HCT116 (cell line): ENCODE measurements at regions not wholly inside any gene's neighbourhood (a gene's known extent, or its start where the extent isn't known, plus 50 kb on each side); places are given as distances from the start of the nearest gene placed in this dataset.

Source experiments
- ATAC-seq: fragments of 200-7000 bp; cut with Tn5 transposase; 2 replicates; pipeline ENCODE4 v1.9.1; 2020; ENCODE audit warnings: mild to moderate bottlenecking, moderate library complexity
- BruUV-seq: library from RNA; stranded (reverse); fragments of 400-500 nt; replicated peaks from 2 replicates; lab custom pipeline; 2021; lab: Mats Ljungman, UMichigan
- CTCF ChIA-PET: fragments of 300-600 bp; sonication (Branson Sonifier 250); formaldehyde crosslinking; loops from one replicate; lab custom pipeline; 2021; ENCODE audit warnings: antibody characterized with exemption; lab: Charles Lee
- POLR2A ChIA-PET: fragments of 300-600, 350-600 bp; sonication (Branson Sonifier 250); formaldehyde crosslinking; loops from one replicate; lab custom pipeline; 2021; ENCODE audit warnings: antibody characterized with exemption; lab: Charles Lee
- RAD21 ChIA-PET, 2 experiments: fragments of 300-600 bp; sonication (Branson Sonifier 250); formaldehyde crosslinking; loops; one replicate each; lab custom pipeline; 2023; ENCODE audit warnings: low total read pairs in 2 of 2; ENCODE audit not compliant: uncharacterized antibody in 2 of 2, unreplicated experiment in 2 of 2, low non-redundant PET in 1 of 2; lab: Charles Lee
- DNase-seq: peaks from one replicate; pipeline ENCODE4 v3.0.0-alpha.2; 2010; ENCODE audit warnings: low read depth, low spot score
- H2AFZ ChIP-seq: fragments of 200-600 bp; shearing (Covaris generic), sonication (generic); 2 replicates; pipeline ENCODE4 v1.6.1; 2017; ENCODE audit warnings: low read depth, mixed run types, mixed read lengths, antibody characterized with exemption, low read length; ENCODE audit not compliant: poor library complexity, severe bottlenecking
- H3K27ac ChIP-seq: 2 replicates; pipeline ENCODE4 v1.5.1; 2012; ENCODE audit warnings: low read depth, low read length
- H3K27me3 ChIP-seq: fragments of 200-600 bp; sonication (generic); 2 replicates; pipeline ENCODE4 v1.6.1; 2016; ENCODE audit warnings: mixed run types, low read length, mixed read lengths; ENCODE audit not compliant: insufficient read depth
- H3K36me3 ChIP-seq, 2 experiments: fragments of 200-500 bp in 1 of 2; fragments of 200-600 bp in 1 of 2; sonication (Bioruptor generic) in 1 of 2; sonication (generic) in 1 of 2; 2 replicates each; pipeline versions ENCODE4 v1.5.1 to v1.6.1; 2014 to 2016; ENCODE audit warnings: low read length in 2 of 2, inconsistent platforms in 1 of 2, mixed read lengths in 1 of 2, mixed run types in 1 of 2; ENCODE audit not compliant: insufficient read depth in 2 of 2, control insufficient read depth in 1 of 2
- H3K4me1 ChIP-seq, 2 experiments: fragments of 200-600 bp in 1 of 2; sonication (generic) in 1 of 2; 2 replicates each; pipeline versions ENCODE4 v1.5.1 to v1.6.1; 2012 to 2017; ENCODE audit warnings: low read length in 2 of 2, inconsistent platforms in 1 of 2, mild to moderate bottlenecking in 1 of 2, mixed read lengths in 1 of 2, mixed run types in 1 of 2, moderate library complexity in 1 of 2; ENCODE audit not compliant: insufficient read depth in 2 of 2, control insufficient read depth in 1 of 2
- H3K4me2 ChIP-seq: fragments of 200-600 bp; sonication (generic); 2 replicates; pipeline ENCODE4 v1.6.1; 2017; ENCODE audit warnings: mixed run types, low read length, mixed read lengths
- H3K4me3 ChIP-seq, 2 experiments: fragments of 200-600 bp in 1 of 2; sonication (generic) in 1 of 2; replicated peaks in 1 of 2; 2 replicates each; pipeline ENCODE4 v1.5.1; 2011 to 2016; ENCODE audit warnings: low read length in 2 of 2, control low read depth in 1 of 2, low read depth in 1 of 2, mild to moderate bottlenecking in 1 of 2, mixed read lengths in 1 of 2, mixed run types in 1 of 2
- H3K79me2 ChIP-seq: fragments of 200-600 bp; sonication (generic); 2 replicates; pipeline ENCODE4 v1.6.1; 2017; ENCODE audit warnings: mild to moderate bottlenecking, mixed run types, low read length, moderate library complexity, mixed read lengths; ENCODE audit not compliant: insufficient read depth
- H3K9ac ChIP-seq: fragments of 200-600 bp; sonication (generic); 2 replicates; pipeline ENCODE4 v1.6.1; 2016; ENCODE audit warnings: low read length, mixed read lengths
- H3K9me2 ChIP-seq: fragments of 200-600 bp; sonication (generic), shearing (Covaris generic); 2 replicates; pipeline ENCODE4 v1.6.1; 2017; ENCODE audit warnings: mixed run types, mild to moderate bottlenecking, moderate library complexity; ENCODE audit not compliant: insufficient read depth
- H3K9me3 ChIP-seq, 2 experiments: fragments of 200-500 bp in 1 of 2; fragments of 200-600 bp in 1 of 2; sonication (Bioruptor generic) in 1 of 2; sonication (generic) in 1 of 2; 2 replicates each; pipeline ENCODE4 v1.6.1; 2014 to 2017; ENCODE audit warnings: low read length in 2 of 2, mixed read lengths in 2 of 2, inconsistent platforms in 1 of 2, low read depth in 1 of 2, mild to moderate bottlenecking in 1 of 2, mixed run types in 1 of 2, moderate library complexity in 1 of 2; ENCODE audit not compliant: control insufficient read depth in 1 of 2, insufficient read depth in 1 of 2
- H4K20me1 ChIP-seq: fragments of 200-600 bp; sonication (generic), shearing (Covaris generic); 2 replicates; pipeline ENCODE4 v1.6.1; 2017; ENCODE audit warnings: mixed run types, mild to moderate bottlenecking, moderate library complexity; ENCODE audit not compliant: insufficient read depth
- EGR1 ChIP-seq: IDR thresholded peaks from 2 replicates; pipeline ENCODE4 v1.6.1; 2012; ENCODE audit warnings: low read depth
- ELF1 ChIP-seq: IDR thresholded peaks from 2 replicates; pipeline ENCODE4 v1.6.1; 2012; ENCODE audit warnings: low read depth, borderline replicate concordance
- EZH2phosphoT487 ChIP-seq: fragments of 200-600 bp; IDR thresholded peaks from 2 replicates; pipeline ENCODE4 v1.6.1; 2018; ENCODE audit warnings: antibody characterized with exemption, borderline replicate concordance
- FOSL1 ChIP-seq: IDR thresholded peaks from 2 replicates; pipeline ENCODE4 v1.6.1; 2012; ENCODE audit warnings: low read depth
- JUND ChIP-seq: IDR thresholded peaks from 2 replicates; pipeline ENCODE4 v1.6.1; 2012
- POLR2A ChIP-seq: IDR thresholded peaks from 2 replicates; pipeline ENCODE4 v1.7.0; 2011; ENCODE audit warnings: borderline replicate concordance; ENCODE audit not compliant: insufficient read depth, insufficient read length; ENCODE audit errors: extremely low read depth
- POLR2AphosphoS5 ChIP-seq: IDR thresholded peaks from 2 replicates; pipeline ENCODE4 v1.6.1; 2011; ENCODE audit warnings: mild to moderate bottlenecking, low read depth, low read length, moderate library complexity
- RAD21 ChIP-seq: IDR thresholded peaks from 2 replicates; pipeline ENCODE4 v1.6.1; 2012; ENCODE audit warnings: low read depth, mild to moderate bottlenecking
- SRF ChIP-seq: IDR thresholded peaks from 2 replicates; pipeline ENCODE4 v1.6.1; 2012; ENCODE audit warnings: low read depth
- TCF7L2 ChIP-seq: IDR thresholded peaks from 2 replicates; pipeline ENCODE4 v1.7.0; 2011; ENCODE audit warnings: borderline replicate concordance, inconsistent platforms; ENCODE audit not compliant: insufficient read depth, insufficient read length; ENCODE audit errors: extremely low read depth
- ZNF274 ChIP-seq: fragments of 200-500 bp; sonication (Bioruptor generic); IDR thresholded peaks from 2 replicates; pipeline ENCODE4 v1.6.1; 2014; ENCODE audit warnings: mild to moderate bottlenecking, low read depth, low read length, inconsistent platforms
- intact Hi-C: fragments of 100-400 bp; cut with micrococcal nuclease; formaldehyde crosslinking; loops from 2 replicates; pipeline ENCODE4 v1.10.0; 2022
- TF ChIP-seq, protein P1 (sequence below): IDR thresholded peaks from 2 replicates; pipeline ENCODE4 v1.6.1; 2011; ENCODE audit warnings: mild to moderate bottlenecking, low read length, moderate library complexity; ENCODE audit not compliant: insufficient replicate concordance; ENCODE audit errors: extremely low read depth
- TF ChIP-seq, protein P2 (sequence below): IDR thresholded peaks from 2 replicates; pipeline ENCODE4 v1.6.1; 2012; ENCODE audit warnings: low read depth

DNA sequence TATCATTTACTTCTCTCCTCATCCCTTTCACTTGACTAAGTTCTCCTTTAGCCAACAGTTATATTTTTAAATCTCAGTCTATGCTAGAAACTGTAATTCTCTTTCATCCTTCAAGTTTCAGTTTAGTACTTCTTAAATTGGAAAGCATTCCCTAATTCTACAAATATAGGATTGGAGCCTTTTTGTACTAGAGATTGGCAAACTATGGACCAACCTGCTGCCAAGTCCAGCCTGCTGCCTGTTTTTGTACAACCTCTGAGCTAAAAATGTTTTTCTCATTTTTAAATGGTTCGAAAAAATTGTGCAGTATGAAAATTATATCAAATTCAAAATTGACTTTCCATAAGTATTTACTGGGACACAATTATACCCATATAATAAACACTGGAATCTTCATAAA is 1381.5 kb upstream of the SPRY2 start:
- H3K9me2 ChIP-seq = no peaks in the 10 kb centered on the region
- intact Hi-C loops = no loop called here
- no peaks in the 10 kb centered on the region for H4K20me1 ChIP-seq
- RAD21 ChIA-PET = no interaction called here
- H3K4me1 ChIP-seq = no peaks in the 10 kb centered on the region
- H3K9ac ChIP-seq = no peak overlapping the region
- H3K79me2 ChIP-seq = no peaks in the 10 kb centered on the region
- H3K4me2 ChIP-seq = no peak overlapping the region
- BruUV-seq = no TSS peak
- H3K27ac ChIP-seq = no peak overlapping the region
- no peak for ATAC-seq
- no peak overlapping the region for H3K4me3 ChIP-seq
- CTCF ChIA-PET = no interaction called here
- no peak for TF ChIP-seq POLR2A
- TF ChIP-seq SRF = no peak
- TF ChIP-seq, protein P1, sequence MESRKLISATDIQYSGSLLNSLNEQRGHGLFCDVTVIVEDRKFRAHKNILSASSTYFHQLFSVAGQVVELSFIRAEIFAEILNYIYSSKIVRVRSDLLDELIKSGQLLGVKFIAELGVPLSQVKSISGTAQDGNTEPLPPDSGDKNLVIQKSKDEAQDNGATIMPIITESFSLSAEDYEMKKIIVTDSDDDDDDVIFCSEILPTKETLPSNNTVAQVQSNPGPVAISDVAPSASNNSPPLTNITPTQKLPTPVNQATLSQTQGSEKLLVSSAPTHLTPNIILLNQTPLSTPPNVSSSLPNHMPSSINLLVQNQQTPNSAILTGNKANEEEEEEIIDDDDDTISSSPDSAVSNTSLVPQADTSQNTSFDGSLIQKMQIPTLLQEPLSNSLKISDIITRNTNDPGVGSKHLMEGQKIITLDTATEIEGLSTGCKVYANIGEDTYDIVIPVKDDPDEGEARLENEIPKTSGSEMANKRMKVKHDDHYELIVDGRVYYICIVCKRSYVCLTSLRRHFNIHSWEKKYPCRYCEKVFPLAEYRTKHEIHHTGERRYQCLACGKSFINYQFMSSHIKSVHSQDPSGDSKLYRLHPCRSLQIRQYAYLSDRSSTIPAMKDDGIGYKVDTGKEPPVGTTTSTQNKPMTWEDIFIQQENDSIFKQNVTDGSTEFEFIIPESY = no peak
- TF ChIP-seq JUND = no peak
- TF ChIP-seq TCF7L2 = no peak
- TF ChIP-seq ZNF274 = no peak
- TF ChIP-seq EGR1 = no peak
- TF ChIP-seq FOSL1 = no peak
- no peak for TF ChIP-seq ELF1
- TF ChIP-seq, all 23 proteins: peak for 0
- peaks cover 0 to 6% of the 10 kb centered on the region in 2 experiments; a peak in 1 of 4 replicates for H3K9me3 ChIP-seq
- DNase-seq = no peak
- POLR2A ChIA-PET = no interaction called here
- H3K36me3 ChIP-seq = no peaks in the 10 kb centered on the region
- H2AFZ ChIP-seq = no peak overlapping the region
- no peaks in the 10 kb centered on the region for H3K27me3 ChIP-seq

DNA sequence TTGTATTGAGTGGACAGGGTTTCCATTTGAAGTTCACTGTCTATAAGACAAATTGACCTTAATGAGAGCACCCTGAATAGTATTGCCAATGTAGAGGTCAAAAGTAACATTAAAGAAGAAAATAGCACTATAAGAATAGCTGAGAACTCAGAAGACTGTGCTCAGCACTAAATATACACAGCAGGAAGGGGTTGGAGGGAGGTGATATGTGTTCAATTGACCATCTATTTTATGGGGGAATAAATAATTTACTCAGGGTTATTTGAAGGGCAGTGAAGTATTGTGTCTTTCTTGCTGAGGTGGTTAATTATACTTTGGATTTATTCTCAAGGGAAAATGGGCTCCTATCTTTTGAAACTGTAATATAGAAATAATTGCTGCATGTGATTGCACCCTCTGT is 1380.5 kb upstream of the SPRY2 start:
- no TSS peak for BruUV-seq
- H3K36me3 ChIP-seq = no peaks in the 10 kb centered on the region
- TF ChIP-seq POLR2AphosphoS5 (no peak), RAD21 (no peak), TCF7L2 (no peak), SRF (no peak), EZH2phosphoT487 (no peak), JUND (no peak), ELF1 (no peak), EGR1 (no peak)
- TF ChIP-seq, protein P2, sequence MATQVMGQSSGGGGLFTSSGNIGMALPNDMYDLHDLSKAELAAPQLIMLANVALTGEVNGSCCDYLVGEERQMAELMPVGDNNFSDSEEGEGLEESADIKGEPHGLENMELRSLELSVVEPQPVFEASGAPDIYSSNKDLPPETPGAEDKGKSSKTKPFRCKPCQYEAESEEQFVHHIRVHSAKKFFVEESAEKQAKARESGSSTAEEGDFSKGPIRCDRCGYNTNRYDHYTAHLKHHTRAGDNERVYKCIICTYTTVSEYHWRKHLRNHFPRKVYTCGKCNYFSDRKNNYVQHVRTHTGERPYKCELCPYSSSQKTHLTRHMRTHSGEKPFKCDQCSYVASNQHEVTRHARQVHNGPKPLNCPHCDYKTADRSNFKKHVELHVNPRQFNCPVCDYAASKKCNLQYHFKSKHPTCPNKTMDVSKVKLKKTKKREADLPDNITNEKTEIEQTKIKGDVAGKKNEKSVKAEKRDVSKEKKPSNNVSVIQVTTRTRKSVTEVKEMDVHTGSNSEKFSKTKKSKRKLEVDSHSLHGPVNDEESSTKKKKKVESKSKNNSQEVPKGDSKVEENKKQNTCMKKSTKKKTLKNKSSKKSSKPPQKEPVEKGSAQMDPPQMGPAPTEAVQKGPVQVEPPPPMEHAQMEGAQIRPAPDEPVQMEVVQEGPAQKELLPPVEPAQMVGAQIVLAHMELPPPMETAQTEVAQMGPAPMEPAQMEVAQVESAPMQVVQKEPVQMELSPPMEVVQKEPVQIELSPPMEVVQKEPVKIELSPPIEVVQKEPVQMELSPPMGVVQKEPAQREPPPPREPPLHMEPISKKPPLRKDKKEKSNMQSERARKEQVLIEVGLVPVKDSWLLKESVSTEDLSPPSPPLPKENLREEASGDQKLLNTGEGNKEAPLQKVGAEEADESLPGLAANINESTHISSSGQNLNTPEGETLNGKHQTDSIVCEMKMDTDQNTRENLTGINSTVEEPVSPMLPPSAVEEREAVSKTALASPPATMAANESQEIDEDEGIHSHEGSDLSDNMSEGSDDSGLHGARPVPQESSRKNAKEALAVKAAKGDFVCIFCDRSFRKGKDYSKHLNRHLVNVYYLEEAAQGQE = no peak
- no peaks in the 10 kb centered on the region for H3K9me2 ChIP-seq
- no peaks in the 10 kb centered on the region for H4K20me1 ChIP-seq
- intact Hi-C loops = no loop called here
- H2AFZ ChIP-seq = no peak overlapping the region
- POLR2A ChIA-PET = no interaction called here
- H3K4me1 ChIP-seq = no peaks in the 10 kb centered on the region
- H3K27me3 ChIP-seq = no peaks in the 10 kb centered on the region
- no peak overlapping the region for H3K9ac ChIP-seq
- no peak overlapping the region for H3K4me3 ChIP-seq
- CTCF ChIA-PET = no interaction called here
- no peak for DNase-seq
- ATAC-seq = no peak
- no peaks in the 10 kb centered on the region for H3K79me2 ChIP-seq
- peaks cover 0 to 6% of the 10 kb centered on the region in 2 experiments; a peak in 1 of 4 replicates for H3K9me3 ChIP-seq
- H3K4me2 ChIP-seq = no peak overlapping the region
- H3K27ac ChIP-seq = no peak overlapping the region
- RAD21 ChIA-PET = no interaction called here
